GM21367 (cell line): ENCODE measurements at regions not wholly inside any gene's neighbourhood (a gene's known extent, or its start where the extent isn't known, plus 50 kb on each side); places are given as distances from the start of the nearest gene placed in this dataset.

Experiments
- ATAC-seq: cut with Tn5 transposase; IDR thresholded peaks from one replicate; pipeline ENCODE4 v1.9.1; 2021; ENCODE audit not compliant: unreplicated experiment

GRCh38 chr2:184504252-184504651 is 94.1 kb upstream of the ZNF804A start:
- no peak for ATAC-seq

GRCh38 chr2:184507254-184507653 is 91.1 kb upstream of the ZNF804A start:
- ATAC-seq: no peak

- ATAC-seq: no peak
These were observed 80.9 kb upstream of the ZNF804A start for GRCh38 chr2:184517402-184517801.

- no peak for ATAC-seq
These were observed 77.9 kb upstream of the ZNF804A start for GRCh38 chr2:184520441-184520840.

GRCh38 chr2:184523732-184524131 is 74.6 kb upstream of the ZNF804A start:
- ATAC-seq: no peak

- no peak for ATAC-seq
These were observed 73.6 kb upstream of the ZNF804A start for GRCh38 chr2:184524551-184525382.

- no peak for ATAC-seq
These were observed 71.3 kb upstream of the ZNF804A start for GRCh38 chr2:184527058-184527457.

GRCh38 chr2:184528119-184528518 is 70.2 kb upstream of the ZNF804A start:
- no peak for ATAC-seq

- ATAC-seq: no peak
These were observed 68.1 kb upstream of the ZNF804A start for GRCh38 chr2:184530239-184530638.

GRCh38 chr2:184530959-184531358 is 67.4 kb upstream of the ZNF804A start:
- ATAC-seq: no peak

- no peak for ATAC-seq
These were observed 65.8 kb upstream of the ZNF804A start for GRCh38 chr2:184532551-184532950.

GRCh38 chr2:184534986-184535385 is 63.3 kb upstream of the ZNF804A start:
- no peak for ATAC-seq

GRCh38 chr2:184540246-184540789 is 58.0 kb upstream of the ZNF804A start:
- ATAC-seq: no peak

- no peak for ATAC-seq
These were observed 56.7 kb upstream of the ZNF804A start for GRCh38 chr2:184541591-184541990.

GRCh38 chr2:184543832-184544231 is 54.5 kb upstream of the ZNF804A start:
- peak; percentile 43 for ATAC-seq
